ENCODE measurements at regions not wholly inside any gene's neighbourhood (a gene's known extent, or its start where the extent isn't known, plus 50 kb on each side); places are given as distances from the start of the nearest gene placed in this dataset.

GRCh38 chr2:196328088-196328680, 156.8 kb upstream of the STK17B start:
- TF ChIP-seq YY1 (IDR thresholded peaks at IDR 0.05; ENCODE audit: insufficient read depth, insufficient read length), result no peak
- TF ChIP-seq SUZ12 (IDR thresholded peaks at IDR 0.05; ENCODE audit: extremely low read depth, insufficient read depth, insufficient read length), result no peak
